ENCODE measurements at regions not wholly inside any gene's neighbourhood (a gene's known extent, or its start where the extent isn't known, plus 50 kb on each side); places are given as distances from the start of the nearest gene placed in this dataset.

DNA sequence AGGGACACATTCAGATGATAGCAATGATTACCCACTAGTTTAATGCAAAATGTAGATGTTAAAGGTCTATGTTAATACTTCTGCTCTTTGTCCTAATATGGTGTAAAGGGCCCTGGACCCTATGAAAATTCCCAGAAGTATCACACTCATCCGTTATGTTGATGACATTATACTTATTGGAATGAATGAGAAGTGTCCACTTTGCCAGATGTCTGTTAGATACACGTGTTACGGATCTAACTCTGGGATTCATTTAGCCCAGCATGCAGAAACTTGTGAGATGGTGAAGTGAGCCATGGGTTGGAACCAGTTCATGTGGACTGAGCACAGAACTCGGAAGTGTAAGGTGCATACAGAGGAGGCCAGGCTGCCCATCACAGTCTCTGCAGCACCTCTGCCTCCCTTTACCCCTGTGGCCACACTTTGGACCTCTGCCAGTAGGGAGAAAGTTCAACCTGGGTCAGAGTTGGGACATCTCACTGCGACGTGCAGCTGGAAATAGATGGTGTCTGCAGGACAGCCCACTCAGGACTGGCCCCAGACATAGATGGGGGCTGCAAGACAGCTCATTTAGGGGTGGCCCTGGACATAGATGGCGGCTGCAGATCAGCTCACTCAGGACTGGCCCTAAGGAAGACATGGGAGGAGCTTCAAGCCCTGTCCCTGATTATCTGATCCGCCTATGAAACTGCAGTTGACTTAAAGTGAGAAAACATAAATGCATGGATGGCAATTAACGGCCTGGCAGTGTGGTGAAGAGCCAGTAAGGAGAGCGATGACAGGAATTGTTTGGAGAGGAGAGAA is 71.2 kb upstream of the THBS2 start:
- TF ChIP-seq ZBTB7A (IDR thresholded peaks at IDR 0.05; ENCODE audit: low read depth) (no peak), EP300 (IDR thresholded peaks at IDR 0.05; ENCODE audit: borderline replicate concordance) (no peak), TEAD4 (IDR thresholded peaks at IDR 0.05) (no peak), RAD21 (IDR thresholded peaks at IDR 0.05; ENCODE audit: low read depth) (no peak), CEBPB (IDR thresholded peaks at IDR 0.05) (no peak), NFIC (IDR thresholded peaks at IDR 0.05) (no peak), EGR1 (IDR thresholded peaks at IDR 0.05) (no peak)
- TF ChIP-seq, protein P1, sequence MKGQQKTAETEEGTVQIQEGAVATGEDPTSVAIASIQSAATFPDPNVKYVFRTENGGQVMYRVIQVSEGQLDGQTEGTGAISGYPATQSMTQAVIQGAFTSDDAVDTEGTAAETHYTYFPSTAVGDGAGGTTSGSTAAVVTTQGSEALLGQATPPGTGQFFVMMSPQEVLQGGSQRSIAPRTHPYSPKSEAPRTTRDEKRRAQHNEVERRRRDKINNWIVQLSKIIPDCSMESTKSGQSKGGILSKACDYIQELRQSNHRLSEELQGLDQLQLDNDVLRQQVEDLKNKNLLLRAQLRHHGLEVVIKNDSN (IDR thresholded peaks at IDR 0.05) = no peak
- TF ChIP-seq, protein P2, sequence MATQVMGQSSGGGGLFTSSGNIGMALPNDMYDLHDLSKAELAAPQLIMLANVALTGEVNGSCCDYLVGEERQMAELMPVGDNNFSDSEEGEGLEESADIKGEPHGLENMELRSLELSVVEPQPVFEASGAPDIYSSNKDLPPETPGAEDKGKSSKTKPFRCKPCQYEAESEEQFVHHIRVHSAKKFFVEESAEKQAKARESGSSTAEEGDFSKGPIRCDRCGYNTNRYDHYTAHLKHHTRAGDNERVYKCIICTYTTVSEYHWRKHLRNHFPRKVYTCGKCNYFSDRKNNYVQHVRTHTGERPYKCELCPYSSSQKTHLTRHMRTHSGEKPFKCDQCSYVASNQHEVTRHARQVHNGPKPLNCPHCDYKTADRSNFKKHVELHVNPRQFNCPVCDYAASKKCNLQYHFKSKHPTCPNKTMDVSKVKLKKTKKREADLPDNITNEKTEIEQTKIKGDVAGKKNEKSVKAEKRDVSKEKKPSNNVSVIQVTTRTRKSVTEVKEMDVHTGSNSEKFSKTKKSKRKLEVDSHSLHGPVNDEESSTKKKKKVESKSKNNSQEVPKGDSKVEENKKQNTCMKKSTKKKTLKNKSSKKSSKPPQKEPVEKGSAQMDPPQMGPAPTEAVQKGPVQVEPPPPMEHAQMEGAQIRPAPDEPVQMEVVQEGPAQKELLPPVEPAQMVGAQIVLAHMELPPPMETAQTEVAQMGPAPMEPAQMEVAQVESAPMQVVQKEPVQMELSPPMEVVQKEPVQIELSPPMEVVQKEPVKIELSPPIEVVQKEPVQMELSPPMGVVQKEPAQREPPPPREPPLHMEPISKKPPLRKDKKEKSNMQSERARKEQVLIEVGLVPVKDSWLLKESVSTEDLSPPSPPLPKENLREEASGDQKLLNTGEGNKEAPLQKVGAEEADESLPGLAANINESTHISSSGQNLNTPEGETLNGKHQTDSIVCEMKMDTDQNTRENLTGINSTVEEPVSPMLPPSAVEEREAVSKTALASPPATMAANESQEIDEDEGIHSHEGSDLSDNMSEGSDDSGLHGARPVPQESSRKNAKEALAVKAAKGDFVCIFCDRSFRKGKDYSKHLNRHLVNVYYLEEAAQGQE (IDR thresholded peaks at IDR 0.05; ENCODE audit: low read depth) = no peak
